Activated CD4-positive, alpha-beta T cell treated with anti-CD3 and anti-CD28 coated beads, Interleukin-2, amount 10 ng/mL, durations not matched to agents 24 days and 14 days (primary cell): ENCODE measurements at regions not wholly inside any gene's neighbourhood (a gene's known extent, or its start where the extent isn't known, plus 50 kb on each side); places are given as distances from the start of the nearest gene placed in this dataset.
"Not testable (repeated sequence)": the region's sequence is repeated elsewhere in the genome, so short reads cannot be mapped to it uniquely, and the experiment has no call there.

Experiments used
- DNase-seq: peaks from one replicate; pipeline ENCODE4 v3.0.0; 2022
- H3K27ac Mint-ChIP-seq: one replicate; pipeline ENCODE4 v1.8.0; 2022; ENCODE audit warnings: mild to moderate bottlenecking, mixed read lengths
- H3K27me3 Mint-ChIP-seq: one replicate; pipeline ENCODE4 v1.8.0; 2022; ENCODE audit warnings: mixed read lengths
- H3K36me3 Mint-ChIP-seq: one replicate; pipeline ENCODE4 v1.8.0; 2022; ENCODE audit warnings: low read depth, mild to moderate bottlenecking, mixed read lengths
- H3K4me1 Mint-ChIP-seq: one replicate; pipeline ENCODE4 v1.8.0; 2021; ENCODE audit warnings: mixed read lengths
- H3K4me3 Mint-ChIP-seq: one replicate; pipeline ENCODE4 v1.8.0; 2022; ENCODE audit warnings: mild to moderate bottlenecking, moderate library complexity, mixed read lengths
- H3K9me3 Mint-ChIP-seq: one replicate; pipeline ENCODE4 v1.8.0; 2021; ENCODE audit warnings: mixed read lengths
- intact Hi-C: fragments of 100-400 bp; cut with micrococcal nuclease; formaldehyde crosslinking; loops from one replicate; pipeline ENCODE4 v1.15.1; 2023

DNA sequence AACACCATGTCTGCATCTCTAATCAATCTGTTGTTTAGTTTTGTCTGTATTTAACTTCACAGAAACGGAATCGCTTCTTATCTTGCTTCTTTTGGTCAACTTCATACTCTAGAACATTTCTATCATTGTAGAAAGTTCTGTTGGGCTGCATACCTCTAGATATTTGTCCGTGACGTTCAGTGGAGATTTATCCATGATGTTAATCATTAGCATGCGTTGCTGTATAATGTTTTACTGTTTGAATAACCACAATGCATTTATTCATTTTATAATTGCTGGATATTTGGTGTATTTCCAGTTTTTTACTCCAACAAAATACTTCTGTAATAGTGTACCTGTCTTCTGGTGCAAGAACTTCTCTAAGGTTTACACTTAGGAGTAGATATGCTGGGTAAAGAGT, 96.2 kb upstream of the GDNF start:
- H3K27ac Mint-ChIP-seq: no peak overlapping the region

DNA sequence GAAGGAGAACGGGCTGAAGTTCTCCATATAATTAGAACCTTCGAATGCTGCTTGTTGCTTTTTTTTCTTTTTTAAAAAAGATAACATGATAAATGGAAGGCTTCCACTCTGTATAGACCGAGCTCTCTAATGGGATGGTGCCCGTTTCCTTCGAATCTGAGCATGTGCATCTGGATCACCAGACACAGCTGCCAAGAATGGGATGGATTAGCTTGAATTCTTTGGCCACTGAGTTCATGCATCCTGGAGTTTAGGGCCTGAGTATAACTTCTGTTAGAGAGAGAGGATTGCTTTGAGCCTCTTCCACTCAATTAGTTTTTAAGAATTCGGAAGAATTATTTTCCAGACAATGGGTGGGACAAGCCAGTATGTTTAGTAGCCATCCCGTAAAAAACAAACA, 93.7 kb upstream of the GDNF start:
- H3K9me3 Mint-ChIP-seq: no peaks in the 10 kb centered on the region
- H3K27me3 Mint-ChIP-seq: no peaks in the 10 kb centered on the region
- H3K36me3 Mint-ChIP-seq: no peaks in the 10 kb centered on the region
- no peak overlapping the region for H3K27ac Mint-ChIP-seq
- H3K4me3 Mint-ChIP-seq: no peak overlapping the region
- H3K4me1 Mint-ChIP-seq: no peaks in the 10 kb centered on the region
- DNase-seq: no peak
- intact Hi-C loops: no loop called here

More for the DNA sequence above, 96.2 kb upstream of the GDNF start:
- no peaks in the 10 kb centered on the region for H3K4me1 Mint-ChIP-seq
- intact Hi-C loops: no loop called here
- H3K27me3 Mint-ChIP-seq: no peaks in the 10 kb centered on the region
- DNase-seq: no peak
- no peak overlapping the region for H3K4me3 Mint-ChIP-seq
- no peaks in the 10 kb centered on the region for H3K9me3 Mint-ChIP-seq
- H3K36me3 Mint-ChIP-seq: no peaks in the 10 kb centered on the region

DNA sequence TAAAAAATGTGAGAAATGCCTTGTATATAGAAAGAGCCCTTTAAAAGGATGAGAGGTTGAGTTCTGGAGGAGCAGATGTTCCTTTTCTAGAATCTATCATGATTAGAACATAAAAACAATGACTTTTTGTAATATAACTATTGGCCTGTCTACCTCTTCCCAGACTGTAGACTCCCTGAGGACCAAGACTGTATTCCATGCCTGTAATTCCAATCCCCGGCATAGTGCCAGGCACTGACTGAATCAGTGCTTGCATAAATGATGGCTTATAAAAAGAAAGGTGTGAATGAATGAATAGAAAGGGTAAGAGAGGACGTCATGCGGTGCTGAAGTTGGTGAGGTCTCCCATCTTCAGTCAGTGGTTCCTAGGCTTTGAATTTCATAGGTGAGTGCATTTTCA, 92.6 kb upstream of the GDNF start:
- intact Hi-C loops: no loop called here
- Mint-ChIP-seq H3K27ac (no peak overlapping the region), H3K9me3 (no peaks in the 10 kb centered on the region), H3K27me3 (no peaks in the 10 kb centered on the region), H3K36me3 (no peaks in the 10 kb centered on the region), H3K4me3 (no peak overlapping the region), H3K4me1 (no peaks in the 10 kb centered on the region)
- DNase-seq: no peak

DNA sequence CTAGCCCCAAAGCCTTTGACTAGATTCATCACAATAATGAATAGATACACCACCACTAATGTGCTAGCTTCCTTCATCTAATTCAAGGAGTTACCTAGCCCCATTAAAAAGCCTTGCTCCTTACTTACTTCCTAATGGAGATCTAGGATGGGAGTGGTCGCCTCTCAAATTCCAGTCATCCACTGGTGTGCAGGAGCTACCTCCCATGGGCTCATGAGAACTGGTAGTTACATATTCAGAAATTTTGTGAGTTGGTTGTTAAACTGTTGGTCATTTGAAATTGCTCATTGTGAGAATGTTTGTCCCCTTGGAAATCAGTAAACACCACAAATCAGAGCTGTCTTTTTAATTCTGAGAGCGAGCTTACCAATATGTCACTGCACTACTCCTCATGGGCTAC, 91.7 kb upstream of the GDNF start:
- Mint-ChIP-seq H3K9me3 (no peaks in the 10 kb centered on the region), H3K27me3 (no peaks in the 10 kb centered on the region), H3K27ac (no peak overlapping the region), H3K4me1 (no peaks in the 10 kb centered on the region), H3K4me3 (no peak overlapping the region), H3K36me3 (no peaks in the 10 kb centered on the region)
- DNase-seq: no peak
- intact Hi-C loops: no loop called here

- H3K9me3 Mint-ChIP-seq: no peaks in the 10 kb centered on the region
- H3K36me3 Mint-ChIP-seq: no peaks in the 10 kb centered on the region
- DNase-seq: no peak
- H3K4me1 Mint-ChIP-seq: no peaks in the 10 kb centered on the region
- intact Hi-C loops: no loop called here
- no peak overlapping the region for H3K4me3 Mint-ChIP-seq
- peaks cover 3% of the 10 kb centered on the region for H3K27me3 Mint-ChIP-seq
- H3K27ac Mint-ChIP-seq: no peak overlapping the region
Measured at GRCh38 chr5:37930350-37930749, 90.5 kb upstream of the GDNF start.

- Mint-ChIP-seq H3K27me3 (peaks cover 3% of the 10 kb centered on the region), H3K27ac (no peak overlapping the region), H3K9me3 (no peaks in the 10 kb centered on the region), H3K4me3 (no peak overlapping the region), H3K4me1 (no peaks in the 10 kb centered on the region), H3K36me3 (no peaks in the 10 kb centered on the region)
- DNase-seq: no peak
- intact Hi-C loops: no loop called here
Measured at GRCh38 chr5:37929791-37930190, 90.0 kb upstream of the GDNF start.

DNA sequence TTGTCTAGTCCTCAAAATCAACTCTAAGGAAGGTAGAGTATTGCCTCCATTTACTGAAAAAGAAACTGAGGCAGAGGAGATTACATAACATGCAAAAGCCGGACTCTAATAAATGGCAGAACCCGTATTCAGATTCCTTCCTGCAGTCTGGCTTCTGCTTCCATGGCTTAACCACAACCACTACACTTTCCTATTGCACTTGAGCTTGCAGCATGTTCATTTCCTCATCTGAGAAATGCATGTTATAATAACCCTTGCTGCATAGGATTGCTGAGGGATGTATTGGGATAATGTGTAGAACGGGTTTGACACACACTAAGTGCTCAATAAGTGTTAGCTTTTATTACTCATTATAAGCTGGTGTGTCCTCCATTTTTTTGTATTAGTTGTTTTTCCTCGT, 87.9 kb upstream of the GDNF start:
- H3K36me3 Mint-ChIP-seq, H3K27me3 Mint-ChIP-seq, H3K9me3 Mint-ChIP-seq, DNase-seq, H3K4me3 Mint-ChIP-seq, intact Hi-C loops, H3K4me1 Mint-ChIP-seq, H3K27ac Mint-ChIP-seq: not testable (repeated sequence)

- peaks cover 7% of the 10 kb centered on the region for H3K27me3 Mint-ChIP-seq
- no peaks in the 10 kb centered on the region for H3K36me3 Mint-ChIP-seq
- intact Hi-C loops: no loop called here
- H3K4me1 Mint-ChIP-seq: no peaks in the 10 kb centered on the region
- no peak for DNase-seq
- no peak overlapping the region for H3K4me3 Mint-ChIP-seq
- no peak overlapping the region for H3K27ac Mint-ChIP-seq
- H3K9me3 Mint-ChIP-seq: no peaks in the 10 kb centered on the region
Measured at GRCh38 chr5:37926732-37927131, 86.9 kb upstream of the GDNF start.

DNA sequence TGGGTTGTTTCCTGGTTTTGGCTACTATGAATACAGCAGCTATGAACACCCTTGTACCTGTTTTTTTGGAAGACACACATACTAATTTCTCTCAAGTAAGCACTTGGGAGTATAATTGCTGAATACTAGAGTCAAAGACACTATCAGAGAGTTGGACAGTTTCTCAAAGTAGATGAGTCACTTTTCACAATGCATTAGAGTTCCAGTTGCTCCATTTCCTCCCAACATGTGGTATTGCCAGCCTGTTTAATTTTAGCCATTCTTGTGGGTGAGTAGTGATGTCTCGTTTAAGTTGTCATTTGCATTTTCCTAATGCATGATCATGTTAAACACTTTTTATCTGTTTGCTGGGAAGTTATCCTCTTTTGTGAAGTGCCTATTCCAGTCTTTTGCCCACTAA, 81.6 kb upstream of the GDNF start:
- no peaks in the 10 kb centered on the region for H3K9me3 Mint-ChIP-seq
- intact Hi-C loops: no loop called here
- peaks cover 10% of the 10 kb centered on the region for H3K27me3 Mint-ChIP-seq
- no peak overlapping the region for H3K4me3 Mint-ChIP-seq
- no peak overlapping the region for H3K27ac Mint-ChIP-seq
- DNase-seq: no peak
- H3K4me1 Mint-ChIP-seq: no peaks in the 10 kb centered on the region
- H3K36me3 Mint-ChIP-seq: no peaks in the 10 kb centered on the region

GRCh38 chr5:37918424-37918823, 78.6 kb upstream of the GDNF start:
- Mint-ChIP-seq H3K27ac (no peak overlapping the region), H3K27me3 (peaks cover 10% of the 10 kb centered on the region), H3K9me3 (no peaks in the 10 kb centered on the region), H3K36me3 (no peaks in the 10 kb centered on the region), H3K4me1 (no peaks in the 10 kb centered on the region), H3K4me3 (no peak overlapping the region)
- no peak for DNase-seq
- intact Hi-C loops: no loop called here

GRCh38 chr5:37916525-37916924, 76.7 kb upstream of the GDNF start:
- H3K4me1 Mint-ChIP-seq: no peaks in the 10 kb centered on the region
- no peak overlapping the region for H3K27ac Mint-ChIP-seq
- H3K9me3 Mint-ChIP-seq: no peaks in the 10 kb centered on the region
- DNase-seq: no peak
- intact Hi-C loops: no loop called here
- no peak overlapping the region for H3K4me3 Mint-ChIP-seq
- no peaks in the 10 kb centered on the region for H3K36me3 Mint-ChIP-seq
- H3K27me3 Mint-ChIP-seq: peaks cover 6% of the 10 kb centered on the region

- Mint-ChIP-seq H3K9me3 (no peaks in the 10 kb centered on the region), H3K36me3 (no peaks in the 10 kb centered on the region), H3K4me1 (no peaks in the 10 kb centered on the region), H3K27ac (no peak overlapping the region), H3K4me3 (no peak overlapping the region), H3K27me3 (peaks cover 17% of the 10 kb centered on the region)
- DNase-seq: no peak
- intact Hi-C loops: no loop called here
Measured at GRCh38 chr5:37915097-37915736, 75.4 kb upstream of the GDNF start.

- intact Hi-C loops, H3K27ac Mint-ChIP-seq, DNase-seq, H3K36me3 Mint-ChIP-seq, H3K9me3 Mint-ChIP-seq, H3K4me1 Mint-ChIP-seq, H3K4me3 Mint-ChIP-seq: not testable (repeated sequence)
- peaks cover 22% of the 10 kb centered on the region for H3K27me3 Mint-ChIP-seq
Measured at GRCh38 chr5:37909610-37910266, 69.9 kb upstream of the GDNF start.

GRCh38 chr5:37906416-37906815, 66.6 kb upstream of the GDNF start:
- H3K27me3 Mint-ChIP-seq: peaks cover 22% of the 10 kb centered on the region
- no peak overlapping the region for H3K27ac Mint-ChIP-seq
- intact Hi-C loops: no loop called here
- no peaks in the 10 kb centered on the region for H3K36me3 Mint-ChIP-seq
- no peak for DNase-seq
- no peaks in the 10 kb centered on the region for H3K4me1 Mint-ChIP-seq
- H3K9me3 Mint-ChIP-seq: no peaks in the 10 kb centered on the region
- H3K4me3 Mint-ChIP-seq: no peak overlapping the region

DNA sequence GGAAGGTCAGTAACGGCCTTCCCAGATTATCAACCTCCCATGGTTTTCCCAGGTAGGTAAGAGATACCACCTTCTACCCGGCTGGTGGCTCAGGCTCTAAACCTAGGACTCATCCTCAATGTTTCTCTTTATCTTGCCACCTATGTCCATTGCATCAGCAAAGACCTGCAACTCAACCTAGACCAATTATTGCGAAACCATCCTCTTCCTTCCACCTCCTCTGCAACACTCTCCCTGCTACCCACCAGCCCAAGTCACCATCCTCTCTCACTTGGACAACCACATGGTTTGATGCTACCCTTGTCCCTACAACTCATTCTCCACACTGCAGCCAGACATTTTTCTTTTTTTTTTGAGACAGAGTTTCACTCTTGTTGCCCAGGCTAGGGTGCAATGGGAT, 65.4 kb upstream of the GDNF start:
- Mint-ChIP-seq H3K4me3 (no peak overlapping the region), H3K4me1 (no peaks in the 10 kb centered on the region), H3K36me3 (no peaks in the 10 kb centered on the region), H3K27me3 (peaks cover 11% of the 10 kb centered on the region), H3K27ac (no peak overlapping the region), H3K9me3 (no peaks in the 10 kb centered on the region)
- no peak for DNase-seq
- intact Hi-C loops: no loop called here
